ENCODE measurements at regions not wholly inside any gene's neighbourhood (a gene's known extent, or its start where the extent isn't known, plus 50 kb on each side); places are given as distances from the start of the nearest gene placed in this dataset.
"Not testable (repeated sequence)": the region's sequence is repeated elsewhere in the genome, so short reads cannot be mapped to it uniquely, and the experiment has no call there.

DNA sequence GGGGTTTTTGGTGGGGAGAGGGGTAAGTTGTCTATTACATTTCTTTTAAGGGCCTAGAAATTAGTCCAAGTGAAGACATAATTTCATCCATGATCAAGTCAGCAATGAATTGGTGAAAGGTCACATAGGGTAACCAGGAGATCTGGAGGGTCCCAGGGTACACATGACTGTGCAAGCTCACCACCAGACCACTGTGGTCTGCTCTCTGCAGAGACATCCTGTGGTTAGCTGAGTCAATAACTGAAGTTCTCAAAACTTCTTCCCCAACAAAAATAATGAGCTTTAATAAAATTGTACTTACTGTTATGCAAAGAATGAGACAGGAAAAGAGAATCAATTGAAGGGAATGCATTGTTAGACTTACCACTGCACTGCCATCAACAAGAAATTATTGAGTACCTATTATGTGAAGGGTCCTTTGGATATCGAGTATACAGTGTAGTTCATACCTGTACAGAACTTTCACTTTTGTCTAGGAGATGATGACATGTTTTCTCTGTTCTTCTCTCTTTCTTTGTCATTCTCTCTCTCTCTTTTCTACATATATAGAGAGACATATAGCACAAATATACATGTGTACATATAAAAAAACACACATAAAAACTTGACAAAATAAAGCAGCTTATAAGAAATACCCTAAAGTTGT lies 209.8 kb downstream of the GJA1 start:
- DNase-seq: no peak

DNA sequence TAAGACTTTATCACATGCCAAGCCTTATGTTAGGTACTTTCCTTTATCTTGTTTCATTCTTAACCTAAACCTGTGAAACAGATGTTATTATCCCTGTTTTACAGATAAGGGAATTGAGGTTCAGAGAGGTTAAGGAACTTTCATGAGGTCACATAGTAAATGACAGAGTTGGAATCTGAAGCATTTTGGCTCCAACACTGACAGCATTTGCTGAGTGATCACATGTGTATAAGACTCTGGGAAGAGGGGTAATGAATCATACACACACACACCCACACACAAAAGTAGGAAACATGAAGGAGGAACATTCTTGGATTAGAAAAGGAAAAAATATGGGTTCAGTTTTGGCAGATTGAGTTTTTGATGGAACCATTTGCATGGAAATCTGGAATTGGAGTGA lies 212.5 kb downstream of the GJA1 start:
- no peak for DNase-seq

GRCh38 chr6:121649951-121650350 lies 214.5 kb downstream of the GJA1 start:
- no peak for DNase-seq

- no peak for DNase-seq
Measured at GRCh38 chr6:121651420-121651819, 216.0 kb downstream of the GJA1 start.

DNA sequence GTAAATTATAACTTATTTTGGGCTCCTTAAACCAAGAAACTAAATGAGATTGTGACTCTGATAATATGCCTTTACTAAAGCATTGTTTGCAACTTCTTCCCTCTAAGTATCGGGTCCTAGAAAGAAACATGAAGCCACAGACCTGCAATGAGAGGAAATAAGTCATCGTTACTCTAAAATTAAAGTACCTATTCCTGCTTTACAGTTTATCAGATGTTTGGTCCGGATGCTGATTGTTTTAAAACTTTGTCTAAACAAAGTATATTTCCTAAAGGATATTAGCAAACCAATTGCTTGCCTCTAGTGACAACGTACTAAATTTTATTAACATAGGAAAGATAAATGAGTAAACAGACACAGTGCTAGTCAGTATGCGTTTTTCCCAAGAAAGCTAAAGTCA lies 216.8 kb downstream of the GJA1 start:
- DNase-seq: no peak

DNA sequence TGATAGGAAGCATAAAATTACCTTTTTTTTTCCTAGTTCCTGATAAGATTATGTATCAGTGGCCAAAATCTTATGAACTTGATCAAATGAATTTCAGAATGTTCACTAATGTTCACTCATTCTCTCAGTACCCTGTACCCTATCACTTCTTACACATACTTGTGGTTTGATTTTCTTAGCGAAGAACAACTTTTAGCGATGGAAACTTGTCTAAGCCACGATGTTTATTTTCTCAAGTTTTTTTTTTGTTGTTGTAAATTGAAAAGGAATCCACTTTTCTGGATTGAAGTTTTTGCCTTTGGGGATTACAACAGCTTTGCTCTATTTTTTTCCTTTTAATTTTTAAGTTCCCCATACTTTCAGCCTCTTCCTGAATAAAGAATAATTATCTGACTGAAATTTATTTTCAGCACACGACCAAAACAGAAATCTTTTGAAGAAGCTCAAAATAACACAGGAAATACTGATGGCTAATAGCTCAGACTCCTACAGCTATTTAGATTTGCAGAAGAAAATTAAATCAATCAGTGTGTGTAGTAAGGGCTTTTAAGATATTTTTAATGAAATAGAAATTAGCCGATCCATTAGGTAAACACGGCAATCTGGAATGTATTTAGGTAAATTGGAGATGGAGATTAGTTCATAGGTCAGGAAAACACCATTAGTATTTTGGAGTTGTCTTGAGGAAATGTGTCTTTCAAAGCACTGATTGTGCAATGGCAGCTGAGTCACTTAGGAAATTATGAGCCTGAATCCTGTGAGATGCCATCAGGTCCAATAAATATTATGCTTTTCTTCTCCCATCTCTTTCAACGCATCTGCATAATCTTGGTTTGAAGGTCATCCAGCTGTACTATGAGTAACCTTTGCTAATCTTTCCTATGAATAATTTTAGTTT lies 217.5 kb downstream of the GJA1 start:
- DNase-seq: no peak

DNA sequence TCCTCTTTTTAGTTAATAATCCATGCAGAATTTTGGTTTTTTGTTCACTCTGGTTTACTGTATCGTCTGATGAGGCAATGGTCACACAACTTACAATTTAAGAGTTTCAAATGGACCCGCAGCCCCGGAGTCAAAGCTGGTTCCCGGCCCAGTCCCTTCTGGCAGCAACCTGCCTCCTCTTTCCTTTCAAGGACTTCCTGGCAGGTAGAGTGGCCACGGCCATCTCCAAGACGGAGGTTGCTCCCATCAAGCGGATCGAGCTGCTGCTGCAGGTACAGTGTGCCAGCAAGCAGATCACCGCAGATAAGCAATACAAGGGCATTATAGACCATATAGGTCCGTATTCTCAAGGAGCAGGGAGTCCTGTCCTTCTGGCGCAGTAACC lies 218.2 kb downstream of the GJA1 start:
- no peak for DNase-seq

DNA sequence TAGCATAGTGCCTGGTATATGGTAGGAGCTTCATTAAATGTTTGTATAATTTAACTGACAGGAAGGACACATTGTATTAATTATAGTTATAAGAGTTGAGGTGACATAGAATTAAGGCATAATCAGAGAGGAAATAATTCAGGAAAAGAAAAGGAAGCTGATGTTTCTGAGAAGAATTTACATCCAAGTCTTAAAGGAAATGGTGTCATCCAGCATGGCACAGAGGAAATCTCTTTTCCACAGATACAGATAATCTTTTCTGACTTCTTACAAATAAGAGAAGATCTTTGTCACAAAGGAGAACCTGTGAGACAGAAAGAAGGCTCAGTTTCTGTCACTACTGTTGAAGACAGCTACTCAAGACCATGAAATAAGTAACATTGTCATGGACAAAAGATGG lies 222.5 kb downstream of the GJA1 start:
- no peak for DNase-seq

DNA sequence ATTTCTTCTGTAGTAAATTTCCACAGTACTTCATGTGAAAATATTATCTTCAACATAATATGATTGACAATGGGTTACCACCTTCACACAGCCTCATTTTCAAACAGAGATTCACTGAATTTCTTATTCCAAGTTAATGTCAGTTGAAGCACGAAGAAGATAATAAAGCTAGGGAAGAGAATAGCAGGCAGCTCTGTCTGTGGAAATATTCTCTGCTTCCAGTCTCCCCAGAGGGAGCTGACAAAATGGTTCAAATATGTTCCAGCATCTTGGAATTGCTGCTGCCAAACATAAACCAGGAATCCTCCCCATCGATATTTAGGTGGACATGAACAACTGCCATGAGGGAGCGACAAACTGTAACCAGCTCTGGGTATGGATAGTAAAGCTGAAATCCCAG lies 224.8 kb downstream of the GJA1 start:
- no peak for DNase-seq

GRCh38 chr6:121663292-121663810 lies 227.9 kb downstream of the GJA1 start:
- DNase-seq: no peak

DNA sequence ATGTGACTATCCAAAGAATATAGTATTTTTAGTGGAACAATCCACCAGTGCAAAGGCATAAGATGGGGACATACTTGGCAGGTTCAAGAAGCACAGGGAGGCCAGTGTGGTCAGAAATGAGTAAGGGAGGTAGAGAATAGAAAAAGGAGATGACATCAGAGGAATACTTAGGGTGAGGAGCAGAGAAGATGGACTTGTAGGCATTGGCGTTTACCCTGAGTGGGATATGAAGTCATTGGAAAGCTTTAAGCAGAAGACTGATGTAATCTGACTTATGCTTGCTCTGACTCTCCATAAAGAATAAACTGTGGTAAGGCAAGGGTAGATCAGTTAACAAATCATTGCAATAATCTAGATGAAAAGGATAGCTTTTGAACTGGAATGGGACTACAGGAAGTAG lies 228.7 kb downstream of the GJA1 start:
- DNase-seq: no peak

GRCh38 chr6:121666814-121667213 lies 231.4 kb downstream of the GJA1 start:
- no peak for DNase-seq

- no peak for DNase-seq
Measured at GRCh38 chr6:121668259-121668658, 232.8 kb downstream of the GJA1 start.

DNA sequence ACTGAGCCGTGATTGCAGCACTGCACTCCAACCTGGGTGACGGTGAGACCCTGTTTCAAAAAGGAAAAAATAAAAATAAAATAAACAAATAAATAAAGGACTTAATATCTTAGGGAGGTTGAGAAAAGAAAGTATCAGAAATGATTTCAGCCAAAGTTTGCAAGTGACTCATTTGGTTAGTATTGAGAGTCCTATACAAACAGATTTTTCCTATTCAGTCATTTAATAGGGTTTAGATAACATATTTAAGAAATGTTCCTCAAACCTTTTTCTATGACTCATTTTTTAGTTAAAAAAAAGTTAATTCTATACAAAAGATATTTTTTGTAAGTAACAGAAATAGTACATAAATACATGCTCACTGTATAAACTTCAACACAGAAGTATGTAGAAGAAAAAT lies 235.1 kb downstream of the GJA1 start:
- no peak for DNase-seq

DNA sequence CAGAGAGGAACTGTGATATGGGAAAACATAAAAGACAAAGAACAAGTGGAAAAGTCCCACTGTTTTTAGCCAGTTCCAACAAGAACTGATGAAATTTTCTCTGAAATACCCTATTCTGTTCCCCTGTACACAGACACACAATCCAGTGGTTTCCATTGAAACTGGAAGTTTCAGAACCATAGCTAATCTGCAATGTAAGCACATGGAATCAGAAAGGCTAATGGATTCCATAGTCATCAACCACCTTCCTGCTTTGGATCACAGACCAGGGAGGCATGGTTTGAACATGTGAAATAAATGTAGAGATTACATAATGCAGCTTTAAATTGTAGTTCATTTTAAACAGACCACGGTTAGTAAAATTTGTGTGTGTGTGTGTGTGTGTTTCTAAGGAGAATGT lies 242.1 kb downstream of the GJA1 start:
- DNase-seq: no peak

- no peak for DNase-seq
Measured at GRCh38 chr6:121678245-121678644, 242.8 kb downstream of the GJA1 start.

GRCh38 chr6:121680058-121680457 lies 244.6 kb downstream of the GJA1 start:
- no peak for DNase-seq

GRCh38 chr6:121682666-121683065 lies 247.2 kb downstream of the GJA1 start:
- no peak for DNase-seq

- DNase-seq: not testable (repeated sequence)
Measured at GRCh38 chr6:121685806-121686205, 250.4 kb downstream of the GJA1 start.

DNA sequence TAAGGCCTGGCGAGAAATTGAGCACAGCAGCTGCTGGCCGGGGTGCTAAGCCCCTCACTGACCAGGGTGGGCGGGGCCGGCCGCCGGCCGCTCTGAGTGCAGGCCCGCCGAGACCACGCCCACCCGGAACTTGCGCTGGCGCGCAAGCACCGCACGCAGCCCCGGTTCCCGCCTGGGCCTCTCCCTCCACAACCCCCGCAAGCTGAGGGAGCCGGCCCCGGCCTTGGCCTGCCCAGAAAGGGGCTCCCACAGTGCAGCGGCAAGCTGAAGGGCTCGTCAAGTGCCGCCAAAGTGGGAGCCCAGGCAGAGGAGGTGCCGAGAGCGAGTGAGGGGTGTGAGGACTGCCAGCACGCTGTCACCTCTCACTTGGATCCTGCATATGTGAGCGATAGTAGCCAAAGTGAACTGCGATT lies 251.2 kb downstream of the GJA1 start:
- no peak for DNase-seq

- DNase-seq: no peak
Measured at GRCh38 chr6:121688974-121689373, 253.5 kb downstream of the GJA1 start.

GRCh38 chr6:121691126-121691551 lies 255.7 kb downstream of the GJA1 start:
- DNase-seq: no peak

- no peak for DNase-seq
Measured at GRCh38 chr6:121694389-121694788, 258.9 kb downstream of the GJA1 start.

- no peak for DNase-seq
Measured at GRCh38 chr6:121694801-121695251, 259.4 kb downstream of the GJA1 start.
